Epithelial cell of esophagus (primary cell): ENCODE measurements at regions not wholly inside any gene's neighbourhood (a gene's known extent, or its start where the extent isn't known, plus 50 kb on each side); places are given as distances from the start of the nearest gene placed in this dataset.

Experiments
- DNase-seq: peaks from one replicate; pipeline ENCODE4 v3.0.0; 2010; ENCODE audit warnings: low read depth
- H3K4me3 ChIP-seq: 2 replicates; pipeline ENCODE4 v1.5.1; 2011; ENCODE audit warnings: mild to moderate bottlenecking, low read length, control low read depth
- TF ChIP-seq, protein P1 (sequence below): IDR thresholded peaks from 2 replicates; pipeline ENCODE4 v1.5.1; 2011; ENCODE audit warnings: low read depth, mild to moderate bottlenecking, low read length, control low read depth, inconsistent platforms; ENCODE audit not compliant: insufficient read depth; ENCODE audit errors: missing control alignments

DNA sequence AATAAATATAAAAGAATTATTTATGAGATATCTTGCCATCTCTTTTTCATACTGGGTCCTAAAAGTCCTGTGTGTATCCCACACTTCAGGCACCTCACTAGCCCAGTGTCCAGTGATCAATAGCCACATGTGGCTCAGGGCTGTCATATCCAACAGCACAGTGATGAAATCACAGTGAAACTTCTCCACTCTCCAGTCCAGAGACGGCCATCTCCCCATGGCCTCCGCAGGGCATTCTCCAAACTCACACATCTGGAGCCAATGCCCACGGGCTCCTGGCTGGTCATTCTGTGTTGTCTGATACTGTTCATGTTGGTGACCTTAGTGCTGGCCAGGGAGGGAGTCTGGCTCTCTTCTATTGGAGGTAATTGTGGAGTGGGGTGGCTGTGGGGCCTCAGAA lies 125.2 kb upstream of the SDK2 start:
- DNase-seq = no peak
- H3K4me3 ChIP-seq = no peak overlapping the region
- TF ChIP-seq, protein P1, sequence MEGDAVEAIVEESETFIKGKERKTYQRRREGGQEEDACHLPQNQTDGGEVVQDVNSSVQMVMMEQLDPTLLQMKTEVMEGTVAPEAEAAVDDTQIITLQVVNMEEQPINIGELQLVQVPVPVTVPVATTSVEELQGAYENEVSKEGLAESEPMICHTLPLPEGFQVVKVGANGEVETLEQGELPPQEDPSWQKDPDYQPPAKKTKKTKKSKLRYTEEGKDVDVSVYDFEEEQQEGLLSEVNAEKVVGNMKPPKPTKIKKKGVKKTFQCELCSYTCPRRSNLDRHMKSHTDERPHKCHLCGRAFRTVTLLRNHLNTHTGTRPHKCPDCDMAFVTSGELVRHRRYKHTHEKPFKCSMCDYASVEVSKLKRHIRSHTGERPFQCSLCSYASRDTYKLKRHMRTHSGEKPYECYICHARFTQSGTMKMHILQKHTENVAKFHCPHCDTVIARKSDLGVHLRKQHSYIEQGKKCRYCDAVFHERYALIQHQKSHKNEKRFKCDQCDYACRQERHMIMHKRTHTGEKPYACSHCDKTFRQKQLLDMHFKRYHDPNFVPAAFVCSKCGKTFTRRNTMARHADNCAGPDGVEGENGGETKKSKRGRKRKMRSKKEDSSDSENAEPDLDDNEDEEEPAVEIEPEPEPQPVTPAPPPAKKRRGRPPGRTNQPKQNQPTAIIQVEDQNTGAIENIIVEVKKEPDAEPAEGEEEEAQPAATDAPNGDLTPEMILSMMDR = no peak

DNA sequence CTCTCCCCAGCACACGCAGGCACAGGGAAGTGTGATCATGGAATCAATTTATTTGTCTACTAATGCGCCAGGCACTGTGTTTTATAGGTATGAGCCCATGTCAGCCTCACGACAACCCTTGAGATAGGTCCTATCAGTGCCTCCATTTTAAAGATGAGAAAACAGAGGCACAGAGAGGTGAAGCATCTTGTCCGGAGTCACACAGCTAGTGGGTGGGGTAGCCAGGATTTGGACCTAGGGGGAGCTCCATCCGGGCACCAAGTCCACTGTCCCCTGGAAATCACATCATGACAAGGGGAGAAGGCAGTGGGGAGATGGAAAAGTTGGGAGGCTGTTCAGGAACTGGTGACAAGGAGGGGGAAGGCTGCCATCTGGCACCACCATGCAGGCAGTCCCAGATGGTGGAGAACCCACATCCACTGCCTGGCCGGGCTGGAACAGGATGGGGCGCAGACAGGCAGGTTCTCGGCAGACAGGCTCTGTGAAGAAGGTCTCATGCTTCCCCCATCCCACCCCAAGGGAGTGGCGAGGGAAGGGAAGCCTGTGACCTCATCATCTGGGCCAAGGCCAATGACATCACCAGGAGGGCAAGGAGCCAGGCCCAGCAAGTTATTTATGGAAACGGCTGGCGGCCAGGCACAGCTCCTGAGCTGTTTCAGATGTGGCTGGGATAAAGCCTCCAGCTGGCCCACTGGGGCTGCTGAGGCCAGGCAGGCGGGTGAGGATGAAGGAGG lies 126.0 kb upstream of the SDK2 start:
- peak; percentile 44 for DNase-seq
- TF ChIP-seq, protein P1 = no peak
- H3K4me3 ChIP-seq = no peak overlapping the region

DNA sequence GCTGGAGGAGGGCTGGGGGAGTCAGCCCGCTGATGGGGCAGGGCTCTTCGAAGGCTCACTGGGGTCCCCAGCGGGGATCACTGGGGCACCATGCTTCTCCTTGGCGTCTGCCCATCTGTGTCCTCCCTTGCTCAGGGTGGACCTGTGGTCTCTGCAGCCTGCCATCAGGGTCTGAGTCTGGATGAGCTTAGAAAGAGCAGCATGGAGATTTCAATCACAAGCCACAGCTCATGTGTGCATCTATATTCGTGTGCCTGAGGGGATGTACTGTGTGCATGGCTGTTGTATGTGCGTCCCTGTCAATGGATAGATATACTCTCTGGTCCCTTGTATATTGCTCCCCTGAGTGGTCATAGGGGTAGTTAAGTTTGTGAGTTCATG lies 126.6 kb upstream of the SDK2 start:
- DNase-seq = no peak
- H3K4me3 ChIP-seq = no peak overlapping the region
- TF ChIP-seq, protein P1 = no peak

DNA sequence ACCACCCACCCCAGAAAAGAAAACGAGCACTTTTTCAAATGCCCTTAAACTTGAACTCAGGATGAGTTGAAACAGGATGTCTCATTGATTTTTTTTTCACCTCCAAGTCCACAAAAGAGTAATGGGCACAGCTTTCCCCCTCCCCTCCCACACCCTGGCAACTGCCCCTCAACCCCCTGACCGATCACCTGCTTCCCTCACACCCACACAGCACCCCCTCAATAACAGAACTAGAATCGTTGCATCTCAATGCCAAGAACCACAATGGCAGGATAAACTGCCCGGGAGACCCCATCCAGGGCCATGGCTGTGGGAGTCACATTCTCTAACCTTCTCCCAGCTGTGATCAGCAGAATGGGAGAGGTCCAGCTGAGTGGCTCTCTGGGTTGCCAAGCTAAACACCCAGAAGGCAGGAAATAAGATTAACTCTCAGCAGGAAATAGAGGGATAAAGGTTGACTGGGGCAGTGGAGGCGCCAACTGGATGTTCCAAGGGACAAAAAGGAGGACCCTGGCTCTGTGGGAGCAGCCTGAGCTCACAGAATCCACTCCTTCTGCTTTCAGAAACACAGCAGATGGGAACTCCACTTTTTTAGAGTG lies 128.0 kb upstream of the SDK2 start:
- TF ChIP-seq, protein P1 = no peak
- no peak overlapping the region for H3K4me3 ChIP-seq
- no peak for DNase-seq

DNA sequence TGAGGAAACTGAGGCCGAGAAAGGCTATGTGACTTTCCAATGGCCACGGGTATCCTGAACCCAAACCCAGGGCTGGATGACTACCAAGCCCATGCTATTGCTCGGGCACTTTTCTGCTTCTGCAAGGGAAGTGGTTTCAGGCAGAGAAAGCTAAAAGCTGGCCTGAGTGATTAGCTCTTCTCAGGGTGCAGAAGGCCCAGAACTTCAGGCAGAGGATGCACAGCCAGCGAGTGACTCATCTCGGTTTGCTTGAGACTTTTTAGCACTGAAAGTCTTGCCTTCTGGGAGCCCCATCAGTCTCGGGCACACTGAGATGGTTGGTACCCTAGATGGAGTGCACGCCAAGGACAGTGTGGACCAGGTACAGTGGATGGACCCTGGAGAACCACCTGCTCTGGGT lies 129.5 kb upstream of the SDK2 start:
- DNase-seq = no peak
- TF ChIP-seq, protein P1 = no peak
- H3K4me3 ChIP-seq = no peak overlapping the region

DNA sequence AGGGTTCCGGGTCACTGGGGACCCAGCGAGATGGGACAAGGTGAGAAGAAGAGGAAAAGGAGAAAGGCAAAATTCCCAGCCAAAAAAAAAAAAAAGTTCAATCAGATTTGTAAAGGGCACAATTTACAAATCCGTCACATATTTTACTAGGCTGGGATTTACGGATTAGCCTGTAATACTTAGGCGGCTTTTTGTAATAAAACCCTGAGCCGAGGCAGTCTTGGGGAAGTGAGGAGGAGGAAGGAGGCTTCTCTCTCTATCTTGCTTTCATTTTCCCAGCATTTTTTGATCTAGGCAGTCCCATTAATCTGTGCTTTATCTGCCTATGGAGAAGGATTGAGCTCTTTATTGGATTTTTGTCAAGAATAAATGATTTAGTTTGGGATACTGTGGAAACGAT lies 130.6 kb upstream of the SDK2 start:
- TF ChIP-seq, protein P1 = no peak
- H3K4me3 ChIP-seq = no peak overlapping the region
- no peak for DNase-seq

DNA sequence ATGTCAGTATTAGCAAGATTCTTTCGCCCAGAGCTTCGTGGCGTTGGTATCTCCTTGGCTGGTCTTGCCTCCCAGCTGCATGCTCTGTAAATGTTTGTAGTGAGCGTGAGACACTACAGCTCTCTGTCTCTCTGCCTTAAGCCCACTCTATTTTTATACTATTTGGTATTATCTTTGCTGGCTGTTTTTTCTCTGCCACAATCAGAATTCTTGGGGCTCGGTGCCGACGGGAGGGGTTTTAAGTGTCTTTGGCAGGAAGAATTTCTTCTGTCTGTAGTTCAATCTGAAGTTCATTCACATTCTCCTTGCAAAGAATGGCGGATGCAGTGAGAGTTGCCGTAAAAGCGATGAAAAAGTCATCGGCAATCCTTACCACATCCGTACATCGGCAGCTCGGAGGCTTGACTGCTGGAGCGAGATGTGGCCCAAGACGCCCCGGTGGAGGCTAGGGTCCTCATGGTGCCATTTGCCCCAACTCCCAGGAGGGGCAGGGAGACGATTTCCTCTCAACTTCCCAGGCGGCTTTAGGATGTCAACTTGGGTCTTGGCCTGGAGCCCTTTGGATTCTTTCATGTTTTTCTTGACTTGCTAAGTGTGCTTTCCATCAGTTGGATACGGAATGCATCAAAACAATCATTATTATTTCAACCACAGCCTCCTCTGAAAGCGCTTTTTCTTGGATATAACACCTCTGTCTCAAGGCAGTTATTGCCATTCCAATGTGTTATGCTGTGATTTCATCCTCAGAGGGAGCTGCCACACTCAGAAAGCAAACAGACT lies 132.3 kb upstream of the SDK2 start:
- no peak overlapping the region for H3K4me3 ChIP-seq
- TF ChIP-seq, protein P1 = no peak
- no peak for DNase-seq
